ENCODE measurements at regions not wholly inside any gene's neighbourhood (a gene's known extent, or its start where the extent isn't known, plus 50 kb on each side); places are given as distances from the start of the nearest gene placed in this dataset.

DNA sequence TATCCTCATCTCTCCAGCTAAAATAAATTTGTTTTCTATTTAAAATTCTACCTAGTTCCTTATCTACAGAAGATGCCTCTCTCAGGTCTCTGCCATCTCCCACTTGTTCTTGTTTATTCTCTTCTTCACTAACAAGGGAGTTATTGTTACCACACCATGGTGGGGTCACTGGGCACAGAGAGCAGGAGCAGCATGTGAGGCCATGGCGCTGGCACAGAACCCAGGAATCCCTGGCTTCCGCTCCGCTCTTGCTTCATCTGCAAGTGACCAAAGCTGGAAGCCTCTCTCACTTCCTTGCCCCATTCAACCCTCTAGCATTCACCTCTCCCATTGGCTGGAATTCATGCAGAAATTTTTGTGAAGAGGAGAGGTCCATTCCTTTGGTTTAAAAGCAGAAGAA, 190.7 kb upstream of the NCAM1 start:
- Histone ChIP-seq H3K27ac (ENCODE audit: extremely low read length, insufficient read depth, low read length) (no peak overlapping the region), H3K4me3 (replicated peaks in 1 of 3; ENCODE audit: insufficient read depth in 1 of 3, low read depth in 2 of 3, low read length in 3 of 3) (no peak overlapping the region), H3K9ac (ENCODE audit: insufficient read depth, low read depth, low read length) (no peak overlapping the region), H2AFZ (ENCODE audit: low read length) (no peak overlapping the region), H3K27me3 (ENCODE audit: control insufficient read depth in 1 of 2, insufficient read depth in 2 of 2, low read length in 2 of 2) (peaks cover 0 to 18% of the 10 kb centered on the region in 2 experiments; a peak in 1 of 5 replicates), H3K36me3 (replicated peaks in 1 of 2; ENCODE audit: control insufficient read depth in 1 of 2, insufficient read depth in 2 of 2, low read length in 2 of 2) (no peaks in the 10 kb centered on the region), H3K79me2 (ENCODE audit: insufficient read depth, low read length) (no peaks in the 10 kb centered on the region), H3K4me2 (ENCODE audit: low read depth, low read length) (no peak overlapping the region), H4K20me1 (ENCODE audit: insufficient read depth, low read length) (no peaks in the 10 kb centered on the region), H3K9me3 (ENCODE audit: low read length) (no peaks in the 10 kb centered on the region), H3K4me1 (ENCODE audit: insufficient read depth, low read length) (no peaks in the 10 kb centered on the region)
- TF ChIP-seq, protein P1, sequence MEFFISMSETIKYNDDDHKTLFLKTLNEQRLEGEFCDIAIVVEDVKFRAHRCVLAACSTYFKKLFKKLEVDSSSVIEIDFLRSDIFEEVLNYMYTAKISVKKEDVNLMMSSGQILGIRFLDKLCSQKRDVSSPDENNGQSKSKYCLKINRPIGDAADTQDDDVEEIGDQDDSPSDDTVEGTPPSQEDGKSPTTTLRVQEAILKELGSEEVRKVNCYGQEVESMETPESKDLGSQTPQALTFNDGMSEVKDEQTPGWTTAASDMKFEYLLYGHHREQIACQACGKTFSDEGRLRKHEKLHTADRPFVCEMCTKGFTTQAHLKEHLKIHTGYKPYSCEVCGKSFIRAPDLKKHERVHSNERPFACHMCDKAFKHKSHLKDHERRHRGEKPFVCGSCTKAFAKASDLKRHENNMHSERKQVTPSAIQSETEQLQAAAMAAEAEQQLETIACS (CRISPR knock-in tag; IDR thresholded peaks at IDR 0.05): no peak
- TF ChIP-seq, protein P2, sequence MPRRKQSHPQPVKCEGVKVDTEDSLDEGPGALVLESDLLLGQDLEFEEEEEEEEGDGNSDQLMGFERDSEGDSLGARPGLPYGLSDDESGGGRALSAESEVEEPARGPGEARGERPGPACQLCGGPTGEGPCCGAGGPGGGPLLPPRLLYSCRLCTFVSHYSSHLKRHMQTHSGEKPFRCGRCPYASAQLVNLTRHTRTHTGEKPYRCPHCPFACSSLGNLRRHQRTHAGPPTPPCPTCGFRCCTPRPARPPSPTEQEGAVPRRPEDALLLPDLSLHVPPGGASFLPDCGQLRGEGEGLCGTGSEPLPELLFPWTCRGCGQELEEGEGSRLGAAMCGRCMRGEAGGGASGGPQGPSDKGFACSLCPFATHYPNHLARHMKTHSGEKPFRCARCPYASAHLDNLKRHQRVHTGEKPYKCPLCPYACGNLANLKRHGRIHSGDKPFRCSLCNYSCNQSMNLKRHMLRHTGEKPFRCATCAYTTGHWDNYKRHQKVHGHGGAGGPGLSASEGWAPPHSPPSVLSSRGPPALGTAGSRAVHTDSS (CRISPR knock-in tag; conservative IDR thresholded peaks at IDR 0.05): no peak
- TF ChIP-seq SCMH1 (CRISPR knock-in tag; IDR thresholded peaks at IDR 0.05; ENCODE audit: borderline replicate concordance): no peak
- TF ChIP-seq RNF2 (conservative IDR thresholded peaks at IDR 0.05; ENCODE audit: low read depth): no peak
- no peak for TF ChIP-seq KLF6 (CRISPR knock-in tag; IDR thresholded peaks at IDR 0.05)
- no peak for TF ChIP-seq ZNF747 (CRISPR knock-in tag; IDR thresholded peaks at IDR 0.05; ENCODE audit: borderline replicate concordance)
- no peak for TF ChIP-seq EHMT2 (IDR thresholded peaks at IDR 0.05; ENCODE audit: borderline replicate concordance, low read depth, low read length)
- TF ChIP-seq GPN1 (CRISPR knock-in tag; IDR thresholded peaks at IDR 0.05; ENCODE audit: borderline replicate concordance): no peak
- no peak for TF ChIP-seq HNF4A (CRISPR knock-in tag; IDR thresholded peaks at IDR 0.05)
- no peak for TF ChIP-seq ZNF607 (CRISPR knock-in tag; IDR thresholded peaks at IDR 0.05; ENCODE audit: borderline replicate concordance)
- TF ChIP-seq, protein P3, sequence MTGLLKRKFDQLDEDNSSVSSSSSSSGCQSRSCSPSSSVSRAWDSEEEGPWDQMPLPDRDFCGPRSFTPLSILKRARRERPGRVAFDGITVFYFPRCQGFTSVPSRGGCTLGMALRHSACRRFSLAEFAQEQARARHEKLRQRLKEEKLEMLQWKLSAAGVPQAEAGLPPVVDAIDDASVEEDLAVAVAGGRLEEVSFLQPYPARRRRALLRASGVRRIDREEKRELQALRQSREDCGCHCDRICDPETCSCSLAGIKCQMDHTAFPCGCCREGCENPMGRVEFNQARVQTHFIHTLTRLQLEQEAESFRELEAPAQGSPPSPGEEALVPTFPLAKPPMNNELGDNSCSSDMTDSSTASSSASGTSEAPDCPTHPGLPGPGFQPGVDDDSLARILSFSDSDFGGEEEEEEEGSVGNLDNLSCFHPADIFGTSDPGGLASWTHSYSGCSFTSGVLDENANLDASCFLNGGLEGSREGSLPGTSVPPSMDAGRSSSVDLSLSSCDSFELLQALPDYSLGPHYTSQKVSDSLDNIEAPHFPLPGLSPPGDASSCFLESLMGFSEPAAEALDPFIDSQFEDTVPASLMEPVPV (CRISPR knock-in tag; IDR thresholded peaks at IDR 0.05): no peak
- TF ChIP-seq, protein P4, sequence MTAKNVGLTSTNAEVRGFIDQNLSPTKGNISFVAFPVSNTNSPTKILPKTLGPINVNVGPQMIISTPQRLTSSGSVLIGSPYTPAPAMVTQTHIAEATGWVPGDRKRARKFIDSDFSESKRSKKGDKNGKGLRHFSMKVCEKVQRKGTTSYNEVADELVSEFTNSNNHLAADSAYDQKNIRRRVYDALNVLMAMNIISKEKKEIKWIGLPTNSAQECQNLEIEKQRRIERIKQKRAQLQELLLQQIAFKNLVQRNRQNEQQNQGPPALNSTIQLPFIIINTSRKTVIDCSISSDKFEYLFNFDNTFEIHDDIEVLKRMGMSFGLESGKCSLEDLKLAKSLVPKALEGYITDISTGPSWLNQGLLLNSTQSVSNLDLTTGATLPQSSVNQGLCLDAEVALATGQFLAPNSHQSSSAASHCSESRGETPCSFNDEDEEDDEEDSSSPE (CRISPR knock-in tag; IDR thresholded peaks at IDR 0.05): no peak
- no peak for TF ChIP-seq NFIC (IDR thresholded peaks at IDR 0.05; ENCODE audit: low read length)
- TF ChIP-seq KAT7 (CRISPR knock-in tag; IDR thresholded peaks at IDR 0.05; ENCODE audit: borderline replicate concordance): no peak
- TF ChIP-seq SMC3 (IDR thresholded peaks at IDR 0.05; ENCODE audit: low read length): no peak
- no TSS peak for BruUV-seq (replicated peaks)
- ATAC-seq: no peak
- POLR2A ChIA-PET: no interaction called here
- intact Hi-C loops (cut with micrococcal nuclease; ENCODE audit: unreplicated experiment) (no loop called here), in situ Hi-C loops (cut with HindIII; ENCODE audit: extremely low pct_ligation_motif_present, low pct_unique_long_range_greater_than_20kb) (no loop called here)
- CTCF ChIA-PET (ENCODE audit: low intra/inter-chr PET ratio, low total read pairs): no interaction called here
- FAIRE-seq: no peak
- WGBS (ENCODE audit: low lambda C conversion rate): 55% methylated on average over 3 of the region's 3 CpGs
- no peak for DNase-seq (ENCODE audit: low spot score)

Data from HepG2 (cell line).